Progenitor cell of endocrine pancreas (in vitro differentiated cells): ENCODE measurements at regions not wholly inside any gene's neighbourhood (a gene's known extent, or its start where the extent isn't known, plus 50 kb on each side); places are given as distances from the start of the nearest gene placed in this dataset.
A peak's percentile ranks its signal among the peaks of the same experiment; 100 is the strongest.

ENCODE experiments used
- DNase-seq: peaks from one replicate; pipeline ENCODE4 v3.0.0; 2021; ENCODE audit warnings: low spot score; ENCODE audit not compliant: unreplicated experiment
- H3K27ac Mint-ChIP-seq: 2 replicates; pipeline ENCODE4 v1.8.0; 2021; ENCODE audit warnings: mild to moderate bottlenecking, moderate library complexity, mixed read lengths
- H3K27me3 Mint-ChIP-seq: 2 replicates; pipeline ENCODE4 v1.8.0; 2021; ENCODE audit warnings: mixed read lengths
- H3K36me3 Mint-ChIP-seq: 2 replicates; pipeline ENCODE4 v1.8.0; 2022; ENCODE audit warnings: mixed read lengths; ENCODE audit not compliant: insufficient read depth
- H3K4me1 Mint-ChIP-seq: 2 replicates; pipeline ENCODE4 v1.8.0; 2021; ENCODE audit warnings: low read depth, mixed read lengths
- H3K4me3 Mint-ChIP-seq: 2 replicates; pipeline ENCODE4 v1.8.0; 2021; ENCODE audit warnings: low read depth, mild to moderate bottlenecking, moderate library complexity, mixed read lengths
- H3K9me3 Mint-ChIP-seq: 2 replicates; pipeline ENCODE4 v1.8.0; 2021; ENCODE audit warnings: low read depth, mixed read lengths
- TF ChIP-seq, protein P1 (sequence below): fragments of 200-600 bp; sonication (generic); IDR thresholded peaks from one replicate; pipeline ENCODE4 v1.5.0; 2021; ENCODE audit warnings: antibody characterized with exemption, mild to moderate bottlenecking; ENCODE audit not compliant: unreplicated experiment

- Mint-ChIP-seq H3K4me3 (no peak overlapping the region), H3K36me3 (no peaks in the 10 kb centered on the region), H3K27me3 (peaks cover 17% of the 10 kb centered on the region), H3K27ac (no peak overlapping the region), H3K4me1 (peaks cover 22% of the 10 kb centered on the region), H3K9me3 (peaks cover 3% of the 10 kb centered on the region)
- TF ChIP-seq, protein P1, sequence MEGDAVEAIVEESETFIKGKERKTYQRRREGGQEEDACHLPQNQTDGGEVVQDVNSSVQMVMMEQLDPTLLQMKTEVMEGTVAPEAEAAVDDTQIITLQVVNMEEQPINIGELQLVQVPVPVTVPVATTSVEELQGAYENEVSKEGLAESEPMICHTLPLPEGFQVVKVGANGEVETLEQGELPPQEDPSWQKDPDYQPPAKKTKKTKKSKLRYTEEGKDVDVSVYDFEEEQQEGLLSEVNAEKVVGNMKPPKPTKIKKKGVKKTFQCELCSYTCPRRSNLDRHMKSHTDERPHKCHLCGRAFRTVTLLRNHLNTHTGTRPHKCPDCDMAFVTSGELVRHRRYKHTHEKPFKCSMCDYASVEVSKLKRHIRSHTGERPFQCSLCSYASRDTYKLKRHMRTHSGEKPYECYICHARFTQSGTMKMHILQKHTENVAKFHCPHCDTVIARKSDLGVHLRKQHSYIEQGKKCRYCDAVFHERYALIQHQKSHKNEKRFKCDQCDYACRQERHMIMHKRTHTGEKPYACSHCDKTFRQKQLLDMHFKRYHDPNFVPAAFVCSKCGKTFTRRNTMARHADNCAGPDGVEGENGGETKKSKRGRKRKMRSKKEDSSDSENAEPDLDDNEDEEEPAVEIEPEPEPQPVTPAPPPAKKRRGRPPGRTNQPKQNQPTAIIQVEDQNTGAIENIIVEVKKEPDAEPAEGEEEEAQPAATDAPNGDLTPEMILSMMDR, result peak; percentile 47
- DNase-seq, result no peak
These were observed 78.6 kb downstream of the LINC00237 start for GRCh38 chr20:21027569-21027968.

DNA sequence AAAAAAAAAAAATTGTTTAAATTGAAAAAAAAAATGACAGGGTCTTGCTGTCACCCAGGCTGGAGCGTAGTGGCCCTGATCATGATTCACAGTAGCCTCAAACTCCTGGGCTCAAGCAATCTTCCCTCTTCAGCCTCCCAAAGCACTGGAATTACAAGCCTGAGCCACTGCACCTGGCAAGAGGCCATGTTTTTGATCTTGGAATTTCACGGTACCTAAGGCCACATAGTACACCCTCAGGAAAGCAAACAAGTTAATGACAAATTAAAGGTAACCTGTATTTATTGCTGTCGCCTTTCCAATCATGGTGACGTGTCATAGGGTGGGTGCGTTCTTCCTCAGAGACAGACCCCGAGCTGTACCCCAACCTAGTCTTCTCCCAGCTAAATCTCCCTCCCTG lies 79.2 kb downstream of the LINC00237 start:
- H3K36me3 Mint-ChIP-seq, result no peaks in the 10 kb centered on the region
- H3K4me3 Mint-ChIP-seq, result no peak overlapping the region
- peaks cover 22% of the 10 kb centered on the region for H3K4me1 Mint-ChIP-seq
- H3K27me3 Mint-ChIP-seq, result peaks cover 17% of the 10 kb centered on the region
- no peak overlapping the region for H3K27ac Mint-ChIP-seq
- no peak for DNase-seq
- peaks cover 3% of the 10 kb centered on the region for H3K9me3 Mint-ChIP-seq
- TF ChIP-seq, protein P1, result no peak

DNA sequence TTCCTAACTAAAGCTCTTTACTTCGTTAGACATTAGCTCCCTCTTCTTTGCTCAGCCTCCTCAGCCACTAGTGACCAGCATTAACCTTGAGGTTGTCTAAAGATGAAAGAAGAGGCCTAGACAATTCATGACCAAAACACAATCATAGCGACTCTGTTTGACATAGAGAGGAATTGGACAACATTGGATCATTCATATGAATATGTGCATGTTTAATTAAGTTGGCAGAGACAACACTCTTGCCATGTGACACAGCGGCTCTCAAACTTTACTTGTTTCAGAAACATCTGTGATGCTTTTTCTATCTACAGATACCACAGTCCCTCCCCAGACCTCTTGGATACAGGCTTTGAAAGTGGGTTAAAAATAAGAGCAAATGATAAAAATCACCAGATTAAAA lies 81.7 kb downstream of the LINC00237 start:
- no peak for DNase-seq
- no peak overlapping the region for H3K4me3 Mint-ChIP-seq
- H3K36me3 Mint-ChIP-seq, result no peaks in the 10 kb centered on the region
- H3K4me1 Mint-ChIP-seq, result peaks cover 34% of the 10 kb centered on the region
- H3K9me3 Mint-ChIP-seq, result peaks cover 3% of the 10 kb centered on the region
- peaks cover 11% of the 10 kb centered on the region for H3K27me3 Mint-ChIP-seq
- TF ChIP-seq, protein P1, result no peak
- H3K27ac Mint-ChIP-seq, result no peak overlapping the region

GRCh38 chr20:21022925-21023324 lies 83.2 kb downstream of the LINC00237 start:
- Mint-ChIP-seq H3K27me3 (peaks cover 15% of the 10 kb centered on the region), H3K27ac (no peak overlapping the region), H3K4me3 (no peak overlapping the region), H3K4me1 (peaks cover 31% of the 10 kb centered on the region), H3K9me3 (peaks cover 3% of the 10 kb centered on the region), H3K36me3 (no peaks in the 10 kb centered on the region)
- DNase-seq, result no peak
- TF ChIP-seq, protein P1, result no peak

DNA sequence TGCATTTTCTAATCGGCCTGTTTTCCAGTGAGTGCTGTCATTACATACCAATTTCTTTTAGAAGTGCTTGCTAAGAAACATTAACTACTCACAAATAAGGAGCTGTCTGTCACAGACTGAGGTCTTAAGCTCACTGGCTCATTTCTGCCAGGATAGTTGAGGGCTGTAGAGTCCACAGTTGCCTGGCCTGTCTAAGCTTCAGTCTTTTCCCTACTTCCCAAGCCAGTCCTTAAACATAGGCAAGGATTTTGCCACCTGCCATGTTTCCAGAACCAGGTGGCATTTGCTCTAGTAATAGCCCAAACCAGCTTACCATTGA lies 84.7 kb downstream of the LINC00237 start:
- TF ChIP-seq, protein P1, result no peak

More for the DNA sequence above, 84.7 kb downstream of the LINC00237 start:
- Mint-ChIP-seq H3K4me1 (peaks cover 41% of the 10 kb centered on the region), H3K9me3 (peaks cover 3% of the 10 kb centered on the region), H3K27ac (no peak overlapping the region), H3K36me3 (no peaks in the 10 kb centered on the region), H3K4me3 (no peak overlapping the region), H3K27me3 (peaks cover 10% of the 10 kb centered on the region)
- no peak for DNase-seq
